ENCODE measurements at regions not wholly inside any gene's neighbourhood (a gene's known extent, or its start where the extent isn't known, plus 50 kb on each side); places are given as distances from the start of the nearest gene placed in this dataset.

DNA sequence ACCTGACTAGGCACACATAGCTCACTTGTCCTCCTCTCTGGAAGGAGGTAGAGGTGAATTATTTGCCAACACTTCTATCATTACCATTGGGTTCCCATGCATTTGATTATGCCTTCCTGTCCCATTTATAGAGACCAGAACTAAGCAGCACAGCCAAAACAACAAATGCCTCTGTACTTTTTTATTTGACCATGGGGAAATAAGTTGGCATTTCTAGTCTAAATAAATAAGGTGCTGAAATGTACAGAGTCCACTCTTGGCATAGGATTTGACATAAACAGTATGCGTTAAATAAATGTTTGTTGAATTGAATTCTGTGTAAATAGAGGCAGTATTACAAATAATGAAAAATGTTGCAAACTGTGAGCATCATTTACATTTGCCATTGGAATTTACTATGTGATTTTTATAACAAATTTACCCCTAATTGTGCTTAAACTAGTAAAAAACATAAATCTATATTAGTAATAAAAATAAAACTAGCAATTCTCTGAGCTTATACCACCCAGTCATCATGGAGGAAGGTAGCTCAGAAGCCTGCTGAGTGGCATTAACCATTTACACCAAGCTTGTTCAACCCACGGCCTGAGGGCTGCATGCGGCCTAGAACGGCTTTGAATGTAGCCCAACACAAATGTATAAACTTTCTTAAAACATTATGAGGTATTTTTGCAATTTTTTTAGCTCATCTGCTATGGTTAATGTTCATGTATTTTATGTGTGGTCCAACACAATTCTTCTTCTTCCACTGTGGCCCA is 367.8 kb downstream of the FIGN start:
- no peak for DNase-seq

DNA sequence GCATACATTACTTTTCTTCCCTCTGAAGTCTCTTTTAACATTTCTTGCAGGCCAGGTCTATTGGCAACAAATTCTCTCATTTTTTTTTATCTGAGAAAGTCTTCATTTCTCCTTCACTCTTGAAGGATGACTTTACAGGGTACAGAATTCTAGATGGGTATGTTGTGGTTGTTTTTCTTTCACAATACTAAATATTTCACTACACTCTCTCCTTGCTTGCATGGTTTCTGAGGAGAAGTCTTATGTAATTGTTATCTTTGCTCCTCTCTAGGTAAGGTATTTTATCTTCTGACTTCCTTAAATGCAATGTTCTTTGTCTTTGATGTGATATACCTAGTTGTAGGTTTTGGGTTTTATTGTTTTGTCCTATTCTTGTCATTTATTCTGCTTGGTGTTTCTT is 371.1 kb downstream of the FIGN start:
- no peak for DNase-seq

DNA sequence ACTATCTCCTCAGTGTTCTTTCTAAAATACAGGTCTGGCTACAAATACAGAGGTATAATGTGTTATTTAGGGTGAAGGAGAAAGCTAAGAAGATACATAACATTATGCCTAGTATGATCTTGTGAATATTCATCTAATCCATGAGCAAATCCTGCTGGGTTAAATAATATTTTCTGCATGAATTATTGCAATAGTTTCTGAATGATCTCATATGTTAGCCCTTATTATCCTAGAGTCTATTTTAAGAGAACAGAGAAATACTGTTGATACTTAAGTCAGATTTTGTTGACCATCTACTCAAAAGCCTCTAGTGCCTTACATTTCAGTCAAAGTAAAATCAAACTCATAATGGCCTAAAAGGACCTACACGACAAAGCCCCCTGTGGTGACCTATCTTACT is 382.3 kb downstream of the FIGN start:
- no peak for DNase-seq

- DNase-seq: no peak
These were observed 383.8 kb downstream of the FIGN start for GRCh38 chr2:163351966-163352365.

DNA sequence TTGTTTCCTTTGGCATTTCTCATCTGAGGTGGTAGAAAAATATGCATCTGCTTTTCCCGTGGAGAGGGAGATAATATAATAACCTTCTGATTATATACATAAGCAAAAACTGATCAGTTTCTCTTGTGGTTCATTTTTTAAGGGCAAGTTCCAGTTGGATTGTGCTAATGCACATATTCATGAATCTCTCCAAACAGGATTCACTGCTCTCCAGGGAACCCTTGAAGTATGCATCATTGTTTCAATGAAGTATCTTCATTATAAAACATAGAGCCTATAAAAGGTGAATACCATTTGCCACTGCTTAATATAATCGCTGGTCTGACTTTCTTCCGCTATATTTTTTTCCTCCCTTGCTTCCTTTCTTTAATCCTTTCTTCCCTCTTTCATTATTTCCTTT is 384.7 kb downstream of the FIGN start:
- DNase-seq: no peak

GRCh38 chr2:163348857-163349380 is 386.9 kb downstream of the FIGN start:
- peak; percentile 95 to 96 for DNase-seq

DNA sequence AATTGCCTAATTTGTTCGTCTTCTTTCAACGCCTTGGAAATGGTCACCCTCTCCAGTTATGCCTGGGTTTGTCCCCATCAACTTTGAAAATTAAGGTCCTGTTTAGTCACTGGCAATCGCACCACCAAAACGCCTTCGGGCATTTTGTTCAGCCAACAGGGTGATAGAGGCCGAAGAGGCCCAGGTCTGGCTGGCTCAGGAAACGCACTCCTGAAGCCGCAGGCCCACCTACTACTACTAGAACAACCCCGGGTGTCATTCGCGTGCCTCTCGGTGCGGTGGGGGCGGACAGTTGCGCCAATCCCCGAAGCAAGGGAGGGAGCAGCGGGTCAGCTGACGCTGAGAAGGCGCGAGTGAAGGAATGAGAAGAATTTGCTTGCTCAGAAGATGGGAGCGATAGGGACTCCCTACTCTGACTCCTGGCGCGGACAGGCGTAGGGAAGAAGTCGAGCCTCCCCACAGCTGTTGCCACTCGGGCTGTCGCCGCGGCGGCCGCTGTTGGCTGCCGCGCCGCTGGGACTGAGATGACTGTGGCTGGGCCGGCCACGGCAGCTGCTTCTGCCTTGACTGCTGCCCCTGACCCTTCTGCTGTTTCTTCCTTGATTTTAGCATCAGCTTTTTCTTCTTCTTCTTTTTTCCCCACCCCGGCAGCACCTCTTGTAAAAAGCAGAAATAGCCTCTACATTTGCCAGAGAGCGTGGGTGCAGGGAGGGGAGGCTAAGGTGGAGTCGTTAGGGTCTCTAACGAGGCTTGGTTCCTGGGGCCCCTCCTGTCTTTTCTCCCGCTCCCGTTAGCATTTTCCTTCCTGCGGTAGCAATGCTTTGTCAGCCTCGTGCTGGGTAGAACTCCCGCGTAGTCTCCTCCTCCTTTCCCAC is 387.6 kb downstream of the FIGN start:
- DNase-seq: peak; percentile 41 to 51

- DNase-seq: peak; percentile 79 to 93
These were observed 389.8 kb downstream of the FIGN start for GRCh38 chr2:163345795-163346573.

DNA sequence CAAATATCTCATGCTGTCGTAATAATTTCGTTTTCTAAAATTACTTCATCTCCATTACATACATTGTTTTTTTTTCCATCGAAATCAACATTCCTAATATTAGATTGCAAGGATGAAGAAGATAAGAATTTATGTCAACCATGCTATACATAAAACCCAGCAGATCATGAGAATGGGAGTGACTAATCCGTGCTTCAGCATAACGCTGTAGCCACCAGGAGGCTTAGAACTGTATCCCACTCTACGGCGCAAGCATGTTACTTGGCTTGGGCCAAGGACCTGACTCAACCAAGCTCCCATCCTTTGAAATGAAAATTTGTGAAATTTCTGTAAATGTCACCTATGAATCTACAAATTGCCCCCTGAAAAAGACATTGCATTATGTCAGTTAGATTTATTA is 392.5 kb downstream of the FIGN start:
- no peak for DNase-seq

- no peak for DNase-seq
These were observed 394.4 kb downstream of the FIGN start for GRCh38 chr2:163341426-163341825.

DNA sequence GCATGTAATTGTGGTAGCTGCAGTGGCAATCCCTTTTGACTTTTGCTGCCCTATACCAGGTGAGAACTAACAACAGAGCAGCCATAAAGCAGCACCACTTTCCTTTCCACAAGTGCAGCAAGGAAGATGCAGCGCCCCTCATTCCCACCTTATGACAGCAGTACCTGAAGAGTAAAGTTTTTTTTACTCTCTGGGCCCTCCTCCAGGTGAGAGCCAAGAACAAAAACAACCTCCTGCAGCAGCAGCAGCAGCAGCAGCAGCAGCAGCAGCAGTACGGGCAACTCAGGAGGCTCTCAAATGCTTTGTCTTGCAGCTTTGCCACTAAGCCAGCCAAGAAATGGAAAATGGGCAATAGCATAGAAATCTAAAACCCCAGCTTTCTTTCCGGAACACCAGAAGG is 397.5 kb downstream of the FIGN start:
- DNase-seq: no peak

DNA sequence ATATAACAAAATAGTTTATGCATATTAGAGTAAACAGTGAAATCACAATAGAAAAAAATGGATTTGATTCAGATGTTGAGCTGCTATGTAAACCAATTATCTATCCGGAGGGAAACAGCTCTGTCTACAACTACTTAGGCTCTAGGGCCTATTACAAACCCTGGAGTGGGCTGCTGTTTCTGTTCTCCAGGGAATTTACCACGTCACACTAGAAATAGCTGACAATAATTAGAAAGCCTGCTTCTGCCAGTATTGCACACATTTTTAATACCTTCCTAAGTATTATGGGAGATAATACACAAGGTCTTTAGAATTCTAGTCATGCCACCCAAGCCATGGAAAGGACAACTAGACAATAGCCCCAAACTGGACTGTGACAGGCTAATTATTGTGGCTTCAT is 411.1 kb downstream of the FIGN start:
- DNase-seq: no peak

GRCh38 chr2:163319006-163319405 is 416.8 kb downstream of the FIGN start:
- peak; percentile 13 to 17 for DNase-seq

DNA sequence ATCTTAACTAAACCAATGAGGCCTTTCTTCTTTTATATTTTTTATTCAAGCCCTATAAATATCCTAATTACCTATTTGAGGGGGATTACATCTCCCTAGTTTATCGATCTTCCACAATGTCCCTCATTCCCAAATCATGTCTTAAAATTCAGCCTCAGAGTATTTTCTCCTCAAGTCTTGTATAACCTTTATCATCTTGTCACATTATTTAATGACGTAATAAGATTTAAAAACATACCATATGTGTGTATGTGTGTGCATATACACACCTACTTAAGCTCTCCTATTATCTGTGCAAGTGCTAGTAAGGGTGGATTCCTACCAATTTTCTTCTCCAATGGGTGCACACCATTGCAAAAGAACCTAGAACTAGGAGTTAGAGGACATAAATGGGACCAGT is 421.1 kb downstream of the FIGN start:
- DNase-seq: no peak

GRCh38 chr2:163312713-163313112 is 423.1 kb downstream of the FIGN start:
- DNase-seq: no peak

GRCh38 chr2:163306647-163307046 is 429.2 kb downstream of the FIGN start:
- no peak for DNase-seq

- DNase-seq: no peak
These were observed 433.7 kb downstream of the FIGN start for GRCh38 chr2:163302141-163302540.

DNA sequence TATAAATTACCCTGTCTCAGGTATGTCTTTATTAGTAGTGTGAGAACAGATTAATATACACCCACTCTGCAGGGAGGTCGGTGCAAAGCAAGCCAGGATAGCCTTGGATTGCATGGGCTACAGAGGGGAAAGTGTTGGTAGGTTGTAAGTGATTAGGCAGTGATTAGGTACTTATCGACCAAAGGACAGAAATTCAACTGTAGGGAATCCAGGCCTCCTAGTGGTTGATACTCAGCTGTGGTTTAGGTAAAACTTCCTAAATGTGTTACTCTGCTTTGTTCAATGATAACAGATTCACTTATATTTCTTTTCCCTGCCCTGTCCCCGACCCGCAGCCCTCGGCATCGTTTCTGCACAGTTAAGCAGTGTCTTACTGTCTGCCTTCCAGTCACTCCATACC is 444.0 kb downstream of the FIGN start:
- DNase-seq: no peak

DNA sequence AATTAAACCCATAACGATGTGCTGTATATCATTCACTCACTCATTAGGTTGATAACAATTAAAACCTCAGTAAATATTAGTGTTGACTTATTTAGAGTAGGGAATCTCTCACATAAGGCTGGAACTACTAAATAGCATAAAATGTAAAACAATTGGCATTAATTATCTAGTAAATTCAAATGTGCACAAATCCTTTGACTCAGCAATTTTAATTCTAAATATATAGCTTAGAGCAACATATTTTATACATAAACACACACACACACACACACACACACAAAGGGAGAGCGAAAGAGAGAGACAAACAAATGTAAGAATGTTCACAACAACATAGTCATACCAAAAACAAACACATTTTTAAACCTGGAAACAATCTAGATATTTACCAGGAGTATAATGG is 443.1 kb upstream of the KCNH7 start:
- DNase-seq: no peak

- no peak for DNase-seq
These were observed 430.9 kb upstream of the KCNH7 start for GRCh38 chr2:163269374-163270021.

DNA sequence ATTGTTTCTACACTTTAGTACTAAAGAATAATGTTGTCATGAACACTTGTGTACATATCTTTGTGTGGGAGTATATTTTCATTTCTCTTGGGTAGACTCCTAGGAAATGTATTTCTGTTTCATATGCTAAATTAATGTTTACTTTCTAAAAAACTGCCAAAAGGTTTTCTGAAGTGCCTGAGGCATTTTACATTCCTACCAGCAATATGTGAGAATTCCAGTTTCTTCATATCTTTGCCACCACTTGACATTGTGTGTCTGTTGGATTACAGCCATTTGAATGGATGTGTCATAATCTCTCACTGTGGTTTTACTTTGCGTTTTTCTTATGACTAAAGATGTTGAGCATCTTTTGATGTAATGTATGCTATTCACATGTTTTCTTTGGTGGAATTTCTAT is 428.2 kb upstream of the KCNH7 start:
- no peak for DNase-seq

GRCh38 chr2:163265562-163265961 is 427.0 kb upstream of the KCNH7 start:
- no peak for DNase-seq

- DNase-seq: no peak
These were observed 425.8 kb upstream of the KCNH7 start for GRCh38 chr2:163264341-163264740.

All from Kasumi-1 (cell line).